GM18507 (cell line): ENCODE measurements at regions not wholly inside any gene's neighbourhood (a gene's known extent, or its start where the extent isn't known, plus 50 kb on each side); places are given as distances from the start of the nearest gene placed in this dataset.

Source experiments
- DNase-seq: peaks from one replicate; pipeline ENCODE4 v3.0.0; 2011; ENCODE audit warnings: low read depth; ENCODE audit not compliant: insufficient read length; ENCODE audit errors: extremely low spot score
- FAIRE-seq: peaks from 2 replicates; lab custom pipeline; 2011; peaks lifted over from hg19 to GRCh38; lab: Jason Lieb, UNC

DNA sequence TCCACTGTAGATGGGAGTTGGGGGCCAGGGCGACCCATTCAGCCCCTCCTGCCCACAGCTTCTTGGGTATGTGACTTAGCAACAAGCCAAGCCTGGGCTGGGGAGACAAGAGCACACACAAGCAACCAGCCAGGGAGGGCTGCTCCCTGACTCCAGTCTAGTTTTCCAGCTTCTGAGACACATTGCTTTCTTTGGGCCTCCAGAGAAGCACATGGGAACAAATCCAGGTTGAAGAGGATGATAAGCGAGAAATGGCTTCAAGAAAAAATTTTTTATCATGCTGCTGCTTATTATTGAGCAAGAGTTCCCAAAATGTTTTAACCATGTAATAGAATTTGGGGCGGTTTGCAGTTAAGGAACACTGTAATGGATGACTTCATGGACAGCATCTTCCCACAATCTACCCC, 173.7 kb downstream of the SOX9 start:
- no peak for FAIRE-seq
- no peak for DNase-seq

DNA sequence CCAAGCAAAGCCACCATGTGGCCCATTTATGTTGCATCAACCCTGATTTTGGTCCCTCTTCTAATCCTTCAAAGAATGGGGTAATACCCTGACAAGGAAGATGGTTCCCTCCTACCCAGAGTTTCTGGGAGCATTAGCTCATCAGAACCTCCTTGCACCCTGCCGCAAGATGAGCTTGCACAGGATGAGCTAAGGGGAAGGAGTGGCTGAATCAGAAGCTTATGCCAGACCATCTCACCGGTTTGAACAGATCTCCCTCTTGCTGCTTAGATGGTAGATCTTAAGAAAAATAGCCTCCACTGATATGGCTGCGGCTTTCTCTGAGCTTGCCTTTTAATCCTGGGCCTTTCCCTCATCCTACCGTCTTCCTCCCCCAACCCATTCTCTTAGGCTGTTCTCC, 175.1 kb downstream of the SOX9 start:
- DNase-seq, result no peak
- FAIRE-seq, result no peak

DNA sequence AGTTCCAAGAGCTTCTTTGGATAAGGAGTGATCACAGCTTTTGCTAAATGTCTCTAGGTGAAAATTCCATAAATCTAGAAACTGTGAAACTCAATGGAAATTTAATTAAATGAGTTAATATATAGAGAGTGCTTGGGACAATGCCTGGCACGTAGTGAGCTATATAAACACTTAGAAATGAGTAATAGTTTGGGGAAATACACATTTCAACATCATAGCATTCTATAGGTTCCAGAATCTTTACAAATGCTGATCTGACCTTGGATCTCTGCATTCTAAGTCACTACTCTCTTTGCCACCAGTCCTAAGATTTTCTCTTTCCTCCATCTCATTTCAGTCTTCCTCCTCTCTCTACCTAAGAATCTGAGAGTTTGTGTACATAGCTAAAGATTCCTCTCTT, 175.6 kb downstream of the SOX9 start:
- DNase-seq (no peak), FAIRE-seq (no peak)

DNA sequence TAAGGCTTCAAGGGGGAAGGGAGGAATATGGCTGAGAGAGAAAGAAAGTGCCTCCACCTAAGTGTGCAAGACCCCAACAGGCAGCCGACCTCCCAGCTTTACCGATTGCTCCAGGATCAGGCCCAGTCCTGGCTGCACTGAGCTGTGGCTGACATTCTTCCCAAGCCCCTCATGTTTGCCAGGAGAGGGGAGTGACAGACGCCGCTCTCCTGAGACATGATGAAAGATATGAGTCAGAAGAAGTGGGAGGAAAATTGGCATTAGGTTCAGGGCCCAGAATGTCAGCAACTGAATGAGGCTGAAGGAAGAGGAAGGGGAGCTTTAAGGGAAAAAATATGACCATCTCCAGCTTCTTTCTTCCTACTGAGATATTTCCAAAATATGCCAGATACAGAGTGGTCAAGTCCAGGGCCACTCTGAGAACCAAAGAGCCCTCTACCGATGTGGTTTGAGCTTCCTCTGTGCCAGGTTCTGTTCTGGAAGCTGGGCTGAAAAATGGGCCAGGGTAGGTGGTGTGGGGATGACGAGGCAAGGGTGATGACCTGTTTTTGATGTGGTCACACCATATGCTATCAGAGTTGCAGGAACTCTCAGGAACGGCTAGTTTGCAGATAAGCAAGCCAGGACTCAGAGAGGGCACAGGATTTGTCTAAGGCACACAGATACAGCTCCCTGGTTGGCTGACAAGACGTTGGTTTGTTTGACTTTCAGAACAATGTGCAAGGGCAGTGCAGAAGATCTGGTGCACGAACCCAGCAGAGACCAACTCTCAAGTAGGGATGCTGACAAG, 176.7 kb downstream of the SOX9 start:
- FAIRE-seq, result no peak

DNA sequence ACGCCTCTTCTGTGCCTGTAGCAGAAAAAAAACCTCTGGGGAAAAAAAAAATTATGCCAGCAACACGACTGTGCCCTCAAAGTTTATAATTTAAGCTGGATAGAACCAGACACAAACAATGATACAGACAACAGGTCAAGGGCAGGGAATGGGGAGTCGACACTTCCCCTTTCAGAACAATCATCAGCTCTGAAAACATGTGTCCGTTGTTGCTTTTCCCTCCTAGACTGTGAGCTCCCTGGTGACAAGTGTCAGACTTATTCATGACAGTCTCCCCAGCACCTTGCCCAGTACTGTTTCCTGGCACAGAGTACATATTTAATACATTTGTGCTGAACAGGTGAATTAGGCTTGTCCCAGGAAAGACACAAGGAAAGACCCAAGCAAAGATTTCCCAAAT, 178.3 kb downstream of the SOX9 start:
- DNase-seq (no peak), FAIRE-seq (no peak)

More for the DNA sequence above, 176.7 kb downstream of the SOX9 start:
- DNase-seq, result no peak

DNA sequence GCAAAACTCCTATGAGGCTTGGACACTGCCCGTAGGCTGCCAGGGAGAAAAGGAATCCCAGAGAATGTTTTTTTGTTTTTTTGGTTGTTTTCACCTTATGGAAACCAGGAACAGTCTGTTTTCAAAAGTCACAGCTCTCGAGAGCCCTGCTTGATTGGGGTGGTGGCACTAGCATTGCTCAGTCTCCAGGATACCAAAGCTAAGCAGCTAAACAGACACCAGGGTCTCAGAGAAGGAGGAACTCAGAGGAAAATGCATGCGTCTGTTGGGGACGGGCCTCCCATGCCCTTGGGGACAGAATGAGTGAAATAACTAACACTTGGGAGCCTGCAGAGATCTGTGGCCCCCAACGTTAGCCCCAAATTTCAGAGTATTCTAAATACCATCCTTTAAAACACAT, 178.8 kb downstream of the SOX9 start:
- no peak for FAIRE-seq
- DNase-seq, result no peak

DNA sequence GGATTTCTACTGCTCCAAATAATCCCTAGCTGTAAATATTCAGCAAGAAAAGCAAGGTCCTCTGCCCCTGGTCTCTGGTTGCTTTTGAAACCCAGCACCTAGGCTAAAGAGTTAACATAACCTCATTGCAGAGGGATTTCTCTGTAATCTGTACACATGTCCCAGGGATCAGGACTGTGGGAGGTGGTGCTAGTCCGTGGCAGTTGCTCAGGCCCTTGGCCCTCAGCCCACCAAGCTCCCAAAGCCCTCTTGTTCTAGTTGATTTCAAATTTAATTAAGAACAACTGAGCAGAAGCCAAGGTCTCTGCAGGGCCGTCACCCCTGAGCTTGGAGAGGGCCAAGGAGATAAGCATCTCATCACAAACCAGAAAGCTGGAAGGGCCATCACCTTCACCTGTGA, 181.1 kb downstream of the SOX9 start:
- FAIRE-seq (no peak), DNase-seq (no peak)

DNA sequence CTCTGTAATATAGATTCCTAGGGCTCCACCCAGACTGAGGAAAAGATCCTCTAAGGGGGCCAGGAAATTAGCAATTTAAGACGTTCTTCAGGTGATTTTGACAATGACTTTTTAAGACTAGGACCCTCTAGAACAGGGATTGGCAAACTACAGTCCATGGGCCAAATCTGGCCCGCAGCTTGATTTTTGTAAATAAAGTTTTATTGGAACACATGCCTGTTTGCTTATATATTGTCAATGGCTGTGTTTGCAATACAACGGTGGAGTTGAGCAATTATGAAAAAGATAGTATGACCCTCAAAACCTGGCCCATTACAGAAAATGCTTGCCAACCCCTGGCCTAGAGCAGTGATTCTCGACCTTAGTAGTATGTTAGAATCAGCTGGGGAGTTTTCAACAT, 181.9 kb downstream of the SOX9 start:
- FAIRE-seq, result no peak

DNA sequence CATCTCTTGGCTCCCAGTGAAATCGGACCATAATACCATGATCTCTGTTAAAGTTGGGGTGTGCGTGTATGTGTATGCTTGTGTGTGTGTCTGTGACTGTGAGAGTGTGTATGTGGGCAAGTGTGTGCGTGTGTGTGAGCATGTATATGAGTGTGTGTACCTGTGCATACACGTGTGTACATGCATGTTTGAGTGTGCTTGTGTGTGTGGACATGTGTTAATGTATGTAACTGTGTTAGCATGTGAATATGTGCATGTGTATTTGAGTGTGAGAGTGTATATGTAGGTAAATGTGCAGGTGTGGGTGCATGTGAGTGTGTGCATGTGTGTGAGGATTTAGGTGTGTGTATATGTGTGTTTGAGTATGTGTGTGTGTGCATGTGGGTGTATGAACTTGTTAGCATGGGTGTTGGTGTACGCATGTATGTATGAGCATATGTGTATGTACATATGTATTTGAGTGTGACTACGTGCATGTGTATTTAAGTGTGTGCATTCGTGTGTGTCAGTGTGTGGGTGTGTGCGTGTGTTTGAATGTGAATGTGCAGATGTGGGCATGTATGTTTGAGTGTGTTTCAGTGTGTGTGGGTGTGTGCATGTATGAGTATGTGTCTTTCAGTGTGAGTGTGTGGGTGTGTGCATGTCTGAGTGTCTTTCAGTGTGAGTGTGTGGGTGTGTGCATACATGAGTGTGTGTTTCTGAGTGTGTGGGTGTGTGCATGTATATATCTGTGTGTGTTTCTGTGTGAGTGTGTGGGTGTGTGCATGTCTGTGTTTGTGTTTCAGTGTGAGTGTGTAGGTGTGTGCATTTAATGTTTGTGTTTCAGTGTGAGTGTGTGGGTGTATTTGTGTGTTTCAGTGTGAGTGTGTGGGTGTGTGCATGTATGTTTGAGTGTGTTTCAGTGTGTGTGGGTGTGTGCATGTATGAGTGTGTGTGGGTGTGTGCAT, 183.2 kb downstream of the SOX9 start:
- FAIRE-seq, result no peak

More for the DNA sequence above, 181.9 kb downstream of the SOX9 start:
- DNase-seq, result no peak

DNA sequence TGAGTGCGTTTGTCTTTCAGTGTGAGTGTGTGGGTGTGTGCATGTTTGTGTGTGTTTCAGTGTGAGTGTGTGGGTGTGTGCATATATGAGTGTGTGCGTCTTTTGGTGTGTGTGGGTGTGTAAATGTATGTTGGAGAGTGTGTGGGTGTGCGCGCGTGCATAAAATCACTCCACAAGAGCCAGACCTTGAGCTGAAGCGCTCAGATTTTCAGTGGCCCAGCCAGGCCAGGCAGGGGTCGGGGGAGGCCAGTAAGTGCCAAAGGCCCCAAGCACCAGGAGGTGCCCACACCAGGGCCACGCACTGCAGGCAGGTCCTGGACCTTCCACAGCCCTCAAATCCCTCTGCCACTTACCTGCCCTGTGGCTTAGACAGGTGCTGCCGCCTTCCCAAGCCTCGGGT, 184.0 kb downstream of the SOX9 start:
- DNase-seq (no peak), FAIRE-seq (no peak)

More for the DNA sequence above, 183.2 kb downstream of the SOX9 start:
- DNase-seq, result no peak

DNA sequence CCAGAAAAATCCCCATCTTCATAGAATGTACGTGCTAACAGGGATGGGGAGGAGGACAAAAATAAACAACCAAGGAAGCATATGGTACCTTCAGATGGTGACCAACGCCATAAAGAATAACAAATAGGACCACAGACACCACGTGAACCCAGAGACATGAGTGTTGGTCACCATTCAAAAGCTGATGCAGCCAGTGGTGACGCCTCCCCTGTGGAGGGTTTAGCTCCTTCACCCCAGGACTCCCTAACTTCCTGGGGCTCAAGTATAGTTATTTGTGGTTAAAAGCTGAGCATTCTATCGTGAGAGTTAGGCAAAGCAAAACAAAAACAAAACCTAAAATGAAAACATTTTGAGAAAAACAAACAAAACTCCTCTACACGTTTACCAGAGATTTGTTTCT, 184.7 kb downstream of the SOX9 start:
- no peak for DNase-seq
- FAIRE-seq, result no peak

DNA sequence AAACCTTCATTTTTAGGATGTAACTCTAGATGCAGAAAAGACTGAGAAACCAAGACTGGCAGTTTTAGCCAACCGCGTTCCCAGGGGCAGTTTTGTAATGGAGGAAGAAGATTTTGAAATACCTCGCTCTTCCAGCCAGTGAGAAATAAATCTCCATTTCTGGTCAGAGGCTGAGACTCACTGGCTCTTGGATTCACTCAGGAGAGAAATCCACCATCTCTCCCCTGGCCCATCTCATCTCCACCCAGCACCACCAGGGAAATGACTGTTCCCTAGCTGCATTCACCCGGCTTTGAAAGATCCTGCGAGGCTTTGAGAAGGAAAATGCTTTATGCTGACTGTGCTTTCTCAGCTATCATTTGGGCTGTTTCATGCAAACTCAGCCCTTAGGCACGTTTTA, 185.2 kb downstream of the SOX9 start:
- no peak for FAIRE-seq
- DNase-seq, result no peak

DNA sequence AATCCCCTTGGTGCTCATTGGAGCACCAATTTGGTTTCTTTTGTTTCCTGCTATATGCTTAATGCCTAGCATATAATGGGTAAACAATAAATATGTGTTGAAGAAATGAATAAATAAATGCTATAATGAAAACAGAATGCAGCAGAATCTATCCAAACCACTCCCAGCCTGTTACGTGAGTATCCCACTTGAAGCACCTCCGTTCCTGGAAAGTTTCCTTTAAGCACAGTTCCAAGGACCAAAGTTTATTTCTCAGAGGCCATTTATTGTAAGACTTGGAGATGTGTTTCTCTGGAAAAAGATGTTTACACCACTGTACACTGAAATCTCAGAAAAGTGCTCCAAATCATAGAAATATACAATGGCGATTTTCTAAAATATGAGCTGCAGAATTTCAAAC, 187.0 kb downstream of the SOX9 start:
- no peak for FAIRE-seq
- DNase-seq, result no peak

DNA sequence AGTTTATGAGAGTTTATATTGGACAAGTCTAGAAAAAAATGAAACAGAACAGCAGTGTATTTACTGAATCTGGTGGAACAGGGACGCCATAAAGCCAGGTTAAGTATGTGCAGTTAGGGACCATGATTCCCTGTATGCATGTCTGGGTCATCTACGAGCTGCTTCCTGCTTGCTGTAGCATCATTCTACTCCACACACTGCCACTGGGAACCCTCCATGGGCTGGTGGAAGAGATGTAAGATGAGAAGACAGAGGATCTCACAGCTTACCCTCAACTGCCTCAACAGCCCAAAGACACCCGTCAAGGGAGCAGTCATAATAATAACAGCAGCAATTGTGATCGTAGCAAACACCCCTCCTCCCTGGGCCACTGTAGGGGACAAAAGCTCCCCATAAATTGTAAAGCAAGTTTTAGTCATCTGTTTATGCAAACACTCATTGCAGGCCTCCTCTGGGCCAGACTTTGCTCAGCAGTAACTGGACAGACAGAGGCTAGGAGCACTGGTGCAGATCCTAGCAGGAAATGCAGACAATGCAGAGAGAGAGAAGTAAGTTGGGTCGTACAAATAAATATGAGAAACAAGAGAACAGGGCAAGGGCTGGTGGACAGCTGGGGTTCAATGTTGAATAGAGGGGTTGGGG, 188.0 kb downstream of the SOX9 start:
- FAIRE-seq (no peak), DNase-seq (no peak)

DNA sequence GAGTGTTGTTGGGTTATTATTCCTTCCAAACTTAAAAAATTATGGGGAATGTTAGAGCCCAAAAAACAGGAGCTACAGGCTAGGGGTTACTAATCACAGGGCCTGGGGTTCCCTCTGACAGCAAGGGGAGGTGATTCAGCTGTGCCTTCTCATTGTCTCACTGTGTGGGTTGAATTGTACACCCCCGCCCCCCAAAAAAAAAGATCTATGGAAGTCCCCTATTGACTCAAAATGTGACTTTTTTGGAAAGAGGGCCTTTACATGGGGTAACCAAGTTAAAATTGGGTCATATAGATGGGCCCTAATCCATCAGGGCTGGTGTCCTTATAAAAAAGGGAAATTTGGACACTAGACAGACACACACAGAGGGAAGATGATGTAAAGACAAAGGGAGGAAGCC, 190.2 kb downstream of the SOX9 start:
- DNase-seq (no peak), FAIRE-seq (no peak)

DNA sequence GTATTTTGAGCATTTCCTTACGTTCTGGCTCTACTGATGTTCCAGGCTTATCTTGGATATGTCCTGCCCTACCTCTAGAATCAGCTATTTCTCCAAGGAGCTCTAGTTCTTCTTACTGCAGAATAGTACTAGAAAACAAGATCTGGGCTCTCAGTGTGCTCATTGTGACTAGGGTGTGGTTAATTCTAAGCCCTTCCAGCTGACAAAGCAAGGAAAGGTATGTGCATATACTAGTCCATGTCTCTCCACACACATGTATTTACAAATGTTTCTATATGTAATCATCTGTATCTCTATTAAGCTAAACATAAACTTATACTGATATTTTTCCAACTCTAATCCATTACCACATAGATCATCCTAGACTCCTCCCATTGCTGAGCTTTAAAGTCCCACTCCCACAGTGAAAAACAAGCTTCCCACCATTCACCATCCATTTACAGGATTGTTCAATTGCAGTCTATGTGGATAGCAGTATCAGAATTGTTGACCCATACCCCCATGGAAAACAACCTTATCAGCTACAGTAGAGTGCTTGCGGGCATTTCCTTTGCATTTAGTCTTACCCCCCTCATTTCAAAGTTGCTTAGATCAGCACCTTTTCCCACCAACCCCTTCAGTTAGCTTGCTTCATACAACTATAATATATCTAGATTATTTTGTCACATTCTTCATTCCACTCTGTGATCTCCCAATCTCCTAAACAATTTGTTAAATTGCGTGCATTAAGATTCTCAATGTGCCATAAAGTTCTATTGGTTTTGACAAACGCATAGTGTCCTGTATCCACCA, 194.5 kb downstream of the SOX9 start:
- FAIRE-seq (no peak), DNase-seq (no peak)

DNA sequence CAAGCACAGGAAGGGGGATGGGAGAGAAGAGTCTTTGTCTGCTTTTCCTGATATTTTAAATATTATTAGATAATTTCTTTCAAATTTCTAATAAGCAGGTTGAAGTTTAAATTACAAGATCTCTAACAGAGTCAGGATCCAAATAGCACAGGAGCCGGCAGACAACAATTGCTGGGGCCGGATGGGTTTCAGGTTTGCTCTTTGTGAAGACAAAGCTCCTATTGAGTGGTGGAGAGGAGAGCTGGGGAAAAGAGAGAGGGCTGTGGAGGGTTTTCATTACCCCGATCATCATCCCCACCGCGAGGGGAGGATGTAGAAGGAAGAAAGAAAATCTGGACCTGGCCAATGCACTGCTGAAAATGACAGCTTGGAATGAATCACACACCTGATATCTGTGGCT, 197.3 kb downstream of the SOX9 start:
- no peak for DNase-seq
- FAIRE-seq, result peak; percentile 21

DNA sequence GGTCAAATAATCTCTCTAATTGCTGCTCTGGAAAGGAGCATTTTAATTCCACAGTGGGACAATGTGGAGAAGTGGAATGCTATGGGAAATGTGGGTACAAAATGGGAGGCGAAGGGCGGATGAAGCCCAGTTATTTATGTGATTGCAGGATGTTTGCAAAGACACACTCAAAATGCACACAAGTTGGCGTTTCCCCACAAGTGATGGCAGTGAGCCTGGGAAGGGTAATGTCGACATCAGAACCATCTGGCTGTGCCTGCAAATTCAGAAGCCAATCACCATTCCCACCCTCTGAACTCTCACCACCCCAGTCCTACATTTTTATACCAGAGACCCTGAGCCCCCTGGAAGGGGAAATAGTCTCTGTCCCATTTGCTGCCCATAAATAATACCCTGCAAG, 201.1 kb downstream of the SOX9 start:
- DNase-seq, result no peak
- FAIRE-seq, result no peak

DNA sequence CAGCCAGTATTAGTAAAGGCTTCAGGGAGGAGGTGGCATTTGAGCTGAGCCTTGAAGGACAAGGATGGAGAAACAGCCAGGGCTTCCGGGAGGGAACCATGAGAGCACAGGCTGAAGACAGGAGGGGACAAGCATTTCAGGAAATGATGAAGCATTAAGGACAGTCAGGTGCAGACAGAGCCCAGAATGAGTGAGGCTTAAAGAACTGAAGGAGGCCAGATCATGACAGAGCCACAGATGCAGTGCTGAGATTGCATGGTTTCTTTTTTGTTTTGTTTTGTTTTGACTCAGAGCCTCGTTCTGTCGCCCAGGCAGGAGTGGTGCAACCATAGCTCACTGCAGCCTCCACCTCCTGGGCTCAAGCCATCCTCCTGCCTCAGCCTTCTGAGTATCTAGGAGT, 211.5 kb downstream of the SOX9 start:
- DNase-seq (no peak), FAIRE-seq (peak; percentile 42)

DNA sequence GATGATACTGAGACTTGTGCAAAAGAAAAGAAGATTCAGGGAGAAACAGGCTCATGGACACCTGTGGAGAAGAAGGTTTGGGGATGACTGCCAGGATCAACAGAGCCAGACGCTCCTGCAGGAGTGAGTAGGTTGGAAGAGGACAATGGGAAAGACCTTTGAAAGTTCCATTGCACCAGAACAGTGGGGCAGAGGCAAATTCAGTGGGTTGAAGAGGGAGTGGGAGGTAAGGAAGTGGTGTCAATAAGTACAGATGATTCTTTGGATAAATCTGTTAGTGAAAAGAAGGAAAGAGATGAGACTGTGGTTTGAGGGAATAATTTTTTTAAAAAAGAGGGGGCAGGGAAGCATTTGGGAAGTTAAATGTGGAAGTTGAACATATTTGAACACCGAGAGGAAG, 212.8 kb downstream of the SOX9 start:
- no peak for FAIRE-seq
- DNase-seq, result no peak
